CD4-positive, alpha-beta T cell (primary cell): ENCODE measurements at regions not wholly inside any gene's neighbourhood (a gene's known extent, or its start where the extent isn't known, plus 50 kb on each side); places are given as distances from the start of the nearest gene placed in this dataset.

Experiments used
- ATAC-seq: fragments of 200-7000 bp; cut with Tn5 transposase; one replicate; pipeline ENCODE4 v1.10.0; 2022; ENCODE audit warnings: mild to moderate bottlenecking; ENCODE audit not compliant: poor library complexity
- CTCF ChIA-PET: fragments of 350-600 bp; sonication (Branson Sonifier 250); formaldehyde crosslinking; loops from one replicate; lab custom pipeline; 2021; ENCODE audit warnings: antibody characterized with exemption, inconsistent platforms; lab: Charles Lee
- POLR2A ChIA-PET: fragments of 350-600 bp; sonication (Branson Sonifier 250); formaldehyde crosslinking; loops from one replicate; lab custom pipeline; 2021; ENCODE audit warnings: antibody characterized with exemption, inconsistent platforms; lab: Charles Lee
- DNase-seq, 14 experiments: peaks; one replicate each; pipeline ENCODE4 v3.0.0-alpha.2; 2013 to 2020; ENCODE audit warnings: mixed read lengths in 2 of 14
- H3K27ac ChIP-seq, 2 donors: one replicate each; pipeline versions ENCODE4 v1.5.1 to v1.7.0; 2013; ENCODE audit warnings: low read length in 2 of 2, low read depth in 1 of 2, mild to moderate bottlenecking in 1 of 2
- H3K27me3 ChIP-seq, 2 experiments: 1 replicate in 1 of 2; 2 replicates in 1 of 2; pipeline versions ENCODE4 v1.6.1 to v1.7.0; 2013; ENCODE audit warnings: low read length in 2 of 2, control low read depth in 1 of 2, mild to moderate bottlenecking in 1 of 2, moderate library complexity in 1 of 2; ENCODE audit not compliant: insufficient read depth in 2 of 2, control insufficient read depth in 1 of 2
- H3K36me3 ChIP-seq: one replicate; pipeline ENCODE4 v1.6.1; 2013; ENCODE audit warnings: low read length, control low read depth; ENCODE audit not compliant: insufficient read depth
- H3K4me1 ChIP-seq: one replicate; pipeline ENCODE4 v1.6.1; 2013; ENCODE audit warnings: low read length, control low read depth; ENCODE audit not compliant: insufficient read depth
- H3K4me3 ChIP-seq: one replicate; pipeline ENCODE4 v1.5.1; 2013; ENCODE audit warnings: mild to moderate bottlenecking, low read length, moderate library complexity
- H3K9me3 ChIP-seq, 2 experiments: 1 replicate in 1 of 2; 2 replicates in 1 of 2; pipeline versions ENCODE4 v1.6.1 to v1.7.0; 2013; ENCODE audit warnings: low read length in 2 of 2, mild to moderate bottlenecking in 2 of 2, control low read depth in 1 of 2, moderate library complexity in 1 of 2; ENCODE audit not compliant: control insufficient read depth in 1 of 2, insufficient read depth in 1 of 2
- H3K27ac Mint-ChIP-seq: one replicate; pipeline ENCODE4 v1.8.0; 2020; ENCODE audit warnings: mixed read lengths
- H3K27me3 Mint-ChIP-seq: one replicate; pipeline ENCODE4 v1.8.0; 2021; ENCODE audit warnings: mixed read lengths
- H3K36me3 Mint-ChIP-seq: one replicate; pipeline ENCODE4 v1.8.0; 2021; ENCODE audit warnings: low read depth, mixed read lengths
- H3K4me1 Mint-ChIP-seq: one replicate; pipeline ENCODE4 v1.8.0; 2021; ENCODE audit warnings: low read depth, mixed read lengths
- H3K4me3 Mint-ChIP-seq: one replicate; pipeline ENCODE4 v1.8.0; 2020; ENCODE audit warnings: mild to moderate bottlenecking, mixed read lengths
- H3K9me3 Mint-ChIP-seq: one replicate; pipeline ENCODE4 v1.8.0; 2020; ENCODE audit warnings: mixed read lengths
- intact Hi-C, 2 experiments: fragments of 100-400 bp; cut with DNase I in 1 of 2; cut with micrococcal nuclease in 1 of 2; formaldehyde crosslinking; loops; one replicate each; pipeline versions ENCODE4 v1.15.1 to v1.9.0; 2023 to 2025; cut with DNase I, micrococcal nuclease
- TF ChIP-seq, protein P1 (sequence below): fragments of 200-600 bp; IDR thresholded peaks from one replicate; pipeline ENCODE4 v1.8.0; 2022; ENCODE audit warnings: antibody characterized with exemption, mild to moderate bottlenecking

- TF ChIP-seq, protein P1, sequence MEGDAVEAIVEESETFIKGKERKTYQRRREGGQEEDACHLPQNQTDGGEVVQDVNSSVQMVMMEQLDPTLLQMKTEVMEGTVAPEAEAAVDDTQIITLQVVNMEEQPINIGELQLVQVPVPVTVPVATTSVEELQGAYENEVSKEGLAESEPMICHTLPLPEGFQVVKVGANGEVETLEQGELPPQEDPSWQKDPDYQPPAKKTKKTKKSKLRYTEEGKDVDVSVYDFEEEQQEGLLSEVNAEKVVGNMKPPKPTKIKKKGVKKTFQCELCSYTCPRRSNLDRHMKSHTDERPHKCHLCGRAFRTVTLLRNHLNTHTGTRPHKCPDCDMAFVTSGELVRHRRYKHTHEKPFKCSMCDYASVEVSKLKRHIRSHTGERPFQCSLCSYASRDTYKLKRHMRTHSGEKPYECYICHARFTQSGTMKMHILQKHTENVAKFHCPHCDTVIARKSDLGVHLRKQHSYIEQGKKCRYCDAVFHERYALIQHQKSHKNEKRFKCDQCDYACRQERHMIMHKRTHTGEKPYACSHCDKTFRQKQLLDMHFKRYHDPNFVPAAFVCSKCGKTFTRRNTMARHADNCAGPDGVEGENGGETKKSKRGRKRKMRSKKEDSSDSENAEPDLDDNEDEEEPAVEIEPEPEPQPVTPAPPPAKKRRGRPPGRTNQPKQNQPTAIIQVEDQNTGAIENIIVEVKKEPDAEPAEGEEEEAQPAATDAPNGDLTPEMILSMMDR: no peak
- DNase-seq: no peak
- no peaks in the 10 kb centered on the region for H3K9me3 ChIP-seq
- peaks cover 39% of the 10 kb centered on the region for H3K4me1 ChIP-seq
- POLR2A ChIA-PET: interaction anchor here (1.0 to 5.0 kb wide), 10 partner anchors 12 to 62 kb away, joined by 3 to 39 read pairs (median 4); partner anchors contain the start of gene STK17B
- Mint-ChIP-seq H3K36me3 (no peaks in the 10 kb centered on the region), H3K27ac (peak overlapping the region; percentile 97), H3K4me3 (peak overlapping the region; percentile 50), H3K27me3 (no peaks in the 10 kb centered on the region), H3K9me3 (peaks cover 2% of the 10 kb centered on the region), H3K4me1 (peaks cover 95% of the 10 kb centered on the region)
- no peaks in the 10 kb centered on the region for H3K27me3 ChIP-seq
- CTCF ChIA-PET: interaction anchor here (1.7 to 1.8 kb wide), 2 partner anchors 20 to 51 kb away, joined by 4 read pairs; no protein-coding TSS in a partner anchor
- no peak overlapping the region for H3K4me3 ChIP-seq
- ATAC-seq: no peak
- intact Hi-C loops: no loop called here
- no peaks in the 10 kb centered on the region for H3K36me3 ChIP-seq
- no peak overlapping the region for H3K27ac ChIP-seq
Observed at GRCh38 chr2:196226707-196227065, 55.3 kb upstream of the STK17B start.

DNA sequence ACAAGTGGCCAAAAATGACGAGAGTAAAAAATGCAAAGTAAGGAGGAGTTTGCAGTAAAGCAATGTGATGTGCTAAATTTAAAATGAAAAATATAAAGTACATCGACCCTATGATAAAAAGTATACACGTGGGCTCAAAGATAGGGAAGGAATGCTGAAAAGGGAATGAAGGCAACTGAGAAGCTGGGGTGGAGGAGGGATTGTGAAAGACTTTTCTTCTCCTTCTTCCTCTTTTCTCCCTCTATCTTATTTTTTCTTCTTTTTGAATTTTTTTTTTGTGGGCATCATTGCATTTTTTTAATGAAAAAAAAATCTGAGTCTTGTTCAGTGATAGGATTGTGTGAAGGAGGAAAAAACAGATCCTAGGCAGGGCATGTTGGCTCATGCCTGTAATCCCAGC, 57.6 kb upstream of the STK17B start:
- ChIA-PET CTCF (interaction anchor here (2.2 kb wide), 1 partner anchor 9 kb away, joined by 14 read pairs; no protein-coding TSS in a partner anchor), POLR2A (interaction anchor here (0.8 to 5.2 kb wide), 11 partner anchors 9 to 79 kb away, joined by 3 to 58 read pairs (median 9); partner anchors contain the start of gene STK17B)
- peak overlapping the region; percentile 97 for H3K27ac Mint-ChIP-seq
- Histone ChIP-seq H3K36me3 (no peaks in the 10 kb centered on the region), H3K4me3 (no peak overlapping the region), H3K9me3 (no peaks in the 10 kb centered on the region), H3K4me1 (peaks cover 53% of the 10 kb centered on the region), H3K27ac (peak overlapping the region; percentile 78), H3K27me3 (no peaks in the 10 kb centered on the region)
- TF ChIP-seq, protein P1: no peak
- no peak for DNase-seq
- no peak overlapping the region for H3K4me3 Mint-ChIP-seq
- H3K36me3 Mint-ChIP-seq: no peaks in the 10 kb centered on the region
- intact Hi-C loops: loop anchor here in 1 of 2 experiments (2.0 kb wide), 1 partner anchor 16 kb away; no protein-coding TSS in a partner anchor
- peaks cover 2% of the 10 kb centered on the region for H3K9me3 Mint-ChIP-seq
- H3K27me3 Mint-ChIP-seq: no peaks in the 10 kb centered on the region
- ATAC-seq: no peak
- peaks cover 100% of the 10 kb centered on the region for H3K4me1 Mint-ChIP-seq

DNA sequence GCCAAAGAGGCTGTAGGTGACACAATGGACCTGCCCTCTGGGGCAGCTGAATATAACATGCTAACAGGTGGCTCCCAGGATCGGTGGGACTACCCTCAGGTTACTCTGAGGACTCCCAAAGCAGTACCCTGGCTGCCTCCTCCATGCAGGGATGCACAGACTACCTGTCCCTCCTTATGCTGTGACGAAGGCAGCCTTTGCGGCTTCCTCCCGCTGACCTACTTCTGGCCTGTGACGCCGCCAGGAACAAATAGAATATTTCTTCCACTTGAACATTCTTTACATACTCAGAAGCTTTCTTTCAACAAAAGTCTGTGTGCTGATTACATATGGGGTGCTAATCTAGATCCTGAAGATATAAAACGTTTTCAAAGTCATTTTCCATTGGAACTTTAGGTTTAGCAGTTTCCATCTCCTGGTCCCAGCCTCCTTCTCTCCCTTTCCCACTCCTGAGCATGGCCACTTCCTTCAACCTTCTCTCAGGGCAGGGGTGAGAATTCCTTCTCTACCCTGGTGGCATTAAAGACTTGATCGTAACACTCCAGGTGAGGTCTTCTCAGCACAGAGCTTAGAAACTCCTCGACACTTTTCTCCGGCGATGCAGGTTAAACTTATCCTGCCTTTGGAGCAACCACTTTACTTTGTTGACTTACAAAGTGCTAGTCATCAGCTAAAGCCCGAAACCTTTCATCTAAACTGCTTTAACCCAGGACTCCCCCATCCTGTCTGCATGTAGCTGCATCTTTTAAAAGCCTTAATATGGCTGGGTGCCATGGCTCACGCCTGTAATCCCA, 58.9 kb upstream of the STK17B start:
- CTCF ChIA-PET: interaction anchor here (0.7 to 2.2 kb wide), 6 partner anchors 10 to 153 kb away, joined by 3 to 14 read pairs (median 3); no protein-coding TSS in a partner anchor

More for the DNA sequence above, 58.9 kb upstream of the STK17B start:
- H3K9me3 Mint-ChIP-seq: peaks cover 2% of the 10 kb centered on the region
- TF ChIP-seq, protein P1: no peak
- H3K36me3 Mint-ChIP-seq: no peaks in the 10 kb centered on the region
- no peaks in the 10 kb centered on the region for H3K36me3 ChIP-seq
- H3K4me1 Mint-ChIP-seq: peaks cover 97% of the 10 kb centered on the region
- H3K4me3 ChIP-seq: peak overlapping the region; percentile 2
- ATAC-seq (peak; percentile 83), DNase-seq (peak; percentile 46 to 90 (median 58))
- H3K27ac Mint-ChIP-seq: peak overlapping the region; percentile 97
- intact Hi-C loops: loop anchor here in 1 of 2 experiments (1.0 to 5.0 kb wide), 3 partner anchors 10 to 53 kb away; no protein-coding TSS in a partner anchor
- peak overlapping the region; percentile 61 for H3K4me3 Mint-ChIP-seq
- H3K27ac ChIP-seq: peak overlapping the region; percentile 78
- H3K4me1 ChIP-seq: peaks cover 62% of the 10 kb centered on the region
- POLR2A ChIA-PET: interaction anchor here (0.6 to 5.2 kb wide), 26 partner anchors 9 to 153 kb away, joined by 3 to 58 read pairs (median 4); partner anchors contain the start of gene STK17B
- H3K27me3 ChIP-seq: no peaks in the 10 kb centered on the region
- H3K9me3 ChIP-seq: no peaks in the 10 kb centered on the region
- H3K27me3 Mint-ChIP-seq: no peaks in the 10 kb centered on the region
